ENCODE measurements at regions not wholly inside any gene's neighbourhood (a gene's known extent, or its start where the extent isn't known, plus 50 kb on each side); places are given as distances from the start of the nearest gene placed in this dataset.

DNA sequence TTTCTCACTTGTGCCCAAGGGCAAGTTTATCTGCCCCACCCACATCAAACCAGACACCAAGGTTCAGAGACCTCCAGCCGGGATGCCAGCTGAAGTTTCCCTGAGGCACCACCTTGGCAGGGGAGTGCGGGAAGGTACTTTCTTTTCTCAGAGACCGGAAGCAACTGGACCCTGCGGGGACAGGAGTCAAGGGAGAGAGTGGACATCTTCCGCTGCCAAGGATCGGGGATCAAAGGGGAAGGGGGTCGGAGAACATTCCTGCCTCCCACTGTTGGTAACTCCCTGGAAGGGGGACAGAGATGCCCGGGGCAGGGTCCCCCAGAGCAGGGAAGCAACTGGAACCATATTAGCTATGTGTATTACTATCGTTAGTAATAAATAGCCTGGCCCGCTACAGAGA lies 161.8 kb downstream of the DICER1 start:
- intact Hi-C loops (cut with micrococcal nuclease) = no loop called here

DNA sequence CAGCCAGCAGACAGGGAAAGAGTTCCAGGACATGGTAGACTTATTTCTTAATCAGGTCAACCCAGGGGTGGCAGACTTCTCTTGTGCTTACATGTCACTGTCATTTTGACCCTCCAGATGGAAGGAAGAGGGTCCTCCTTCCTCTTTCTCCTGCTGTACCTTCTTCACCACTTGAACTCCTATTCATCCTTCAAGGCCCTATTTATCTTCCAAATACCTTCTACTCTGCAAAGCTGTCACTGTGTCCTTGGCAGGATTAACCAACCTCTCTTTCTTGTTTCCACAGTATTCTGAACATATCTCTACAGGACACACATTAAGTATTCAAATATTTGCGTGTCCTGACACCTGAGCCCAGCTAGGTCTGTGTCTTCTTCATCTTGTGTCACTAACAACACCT lies 163.1 kb downstream of the DICER1 start:
- intact Hi-C loops (cut with micrococcal nuclease) = no loop called here
- TF ChIP-seq, protein P1, sequence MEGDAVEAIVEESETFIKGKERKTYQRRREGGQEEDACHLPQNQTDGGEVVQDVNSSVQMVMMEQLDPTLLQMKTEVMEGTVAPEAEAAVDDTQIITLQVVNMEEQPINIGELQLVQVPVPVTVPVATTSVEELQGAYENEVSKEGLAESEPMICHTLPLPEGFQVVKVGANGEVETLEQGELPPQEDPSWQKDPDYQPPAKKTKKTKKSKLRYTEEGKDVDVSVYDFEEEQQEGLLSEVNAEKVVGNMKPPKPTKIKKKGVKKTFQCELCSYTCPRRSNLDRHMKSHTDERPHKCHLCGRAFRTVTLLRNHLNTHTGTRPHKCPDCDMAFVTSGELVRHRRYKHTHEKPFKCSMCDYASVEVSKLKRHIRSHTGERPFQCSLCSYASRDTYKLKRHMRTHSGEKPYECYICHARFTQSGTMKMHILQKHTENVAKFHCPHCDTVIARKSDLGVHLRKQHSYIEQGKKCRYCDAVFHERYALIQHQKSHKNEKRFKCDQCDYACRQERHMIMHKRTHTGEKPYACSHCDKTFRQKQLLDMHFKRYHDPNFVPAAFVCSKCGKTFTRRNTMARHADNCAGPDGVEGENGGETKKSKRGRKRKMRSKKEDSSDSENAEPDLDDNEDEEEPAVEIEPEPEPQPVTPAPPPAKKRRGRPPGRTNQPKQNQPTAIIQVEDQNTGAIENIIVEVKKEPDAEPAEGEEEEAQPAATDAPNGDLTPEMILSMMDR (IDR thresholded peaks at IDR 0.05; ENCODE audit: borderline replicate concordance) = no peak
- no peak overlapping the region for H3K4me3 ChIP-seq
- DNase-seq = no peak
- H3K27ac ChIP-seq (replicated peaks) = no peak overlapping the region
- H3K9me3 ChIP-seq (replicated peaks) = no peaks in the 10 kb centered on the region
- peaks cover 51% of the 10 kb centered on the region for H3K27me3 ChIP-seq (ENCODE audit: low read depth)
- no peaks in the 10 kb centered on the region for H3K36me3 ChIP-seq
- H3K4me1 ChIP-seq = no peaks in the 10 kb centered on the region

More for the DNA sequence above, 161.8 kb downstream of the DICER1 start:
- TF ChIP-seq, protein P1 (IDR thresholded peaks at IDR 0.05; ENCODE audit: borderline replicate concordance) = no peak
- no peak for DNase-seq
- Histone ChIP-seq H3K36me3 (no peaks in the 10 kb centered on the region), H3K27ac (replicated peaks) (no peak overlapping the region), H3K9me3 (replicated peaks) (no peaks in the 10 kb centered on the region), H3K27me3 (ENCODE audit: low read depth) (peaks cover 58% of the 10 kb centered on the region), H3K4me1 (no peaks in the 10 kb centered on the region), H3K4me3 (no peak overlapping the region)

DNA sequence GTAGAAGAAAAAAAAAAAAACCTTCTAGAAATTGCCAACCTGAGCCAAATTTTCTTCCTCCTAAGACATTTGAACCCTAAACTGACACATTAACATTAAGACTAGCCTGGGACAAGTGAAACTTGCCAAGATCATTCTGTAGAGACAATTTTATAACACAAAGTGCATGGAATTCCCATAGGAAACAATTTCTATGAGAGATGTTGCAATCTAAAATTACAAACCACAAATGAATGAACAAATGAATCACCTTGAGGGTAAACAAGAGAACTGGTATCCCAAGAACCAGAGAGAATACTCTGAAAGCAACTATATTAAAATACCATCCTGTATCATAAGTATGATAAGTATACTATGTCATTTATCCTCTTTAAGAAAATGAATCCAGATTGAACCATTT lies 165.3 kb downstream of the DICER1 start:
- TF ChIP-seq, protein P1 (IDR thresholded peaks at IDR 0.05; ENCODE audit: borderline replicate concordance) = no peak
- no peak overlapping the region for H3K27ac ChIP-seq (replicated peaks)
- no peak for DNase-seq
- H3K36me3 ChIP-seq = no peaks in the 10 kb centered on the region
- no peaks in the 10 kb centered on the region for H3K4me1 ChIP-seq
- peaks cover 12% of the 10 kb centered on the region for H3K9me3 ChIP-seq (replicated peaks)
- H3K27me3 ChIP-seq (ENCODE audit: low read depth) = peaks cover 34% of the 10 kb centered on the region
- intact Hi-C loops (cut with micrococcal nuclease) = no loop called here
- no peak overlapping the region for H3K4me3 ChIP-seq

DNA sequence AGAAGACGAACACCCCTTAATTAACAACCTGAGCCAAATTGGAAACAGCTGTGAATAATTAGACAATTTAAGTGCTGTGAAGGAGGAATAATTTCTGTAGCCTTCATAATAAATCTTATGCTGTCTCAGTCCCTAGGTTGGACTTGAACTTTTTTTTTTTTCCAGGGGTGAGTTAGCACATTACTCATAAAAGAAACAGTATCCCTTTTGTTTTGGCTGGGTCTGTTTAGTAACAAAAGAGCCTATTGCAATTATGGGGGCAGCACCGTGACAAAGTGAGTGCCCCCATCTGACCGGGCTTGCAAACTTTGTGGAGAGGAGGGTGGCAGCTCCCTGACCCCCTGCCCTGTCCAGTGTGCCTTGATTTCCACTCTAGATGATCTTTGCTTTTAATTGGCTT lies 167.4 kb downstream of the DICER1 start:
- Histone ChIP-seq H3K36me3 (no peaks in the 10 kb centered on the region), H3K4me1 (no peaks in the 10 kb centered on the region), H3K27ac (replicated peaks) (no peak overlapping the region), H3K4me3 (no peak overlapping the region), H3K9me3 (replicated peaks) (peaks cover 24% of the 10 kb centered on the region), H3K27me3 (ENCODE audit: low read depth) (peaks cover 15% of the 10 kb centered on the region)
- intact Hi-C loops (cut with micrococcal nuclease) = no loop called here
- TF ChIP-seq, protein P1 (IDR thresholded peaks at IDR 0.05; ENCODE audit: borderline replicate concordance) = no peak
- DNase-seq = no peak

DNA sequence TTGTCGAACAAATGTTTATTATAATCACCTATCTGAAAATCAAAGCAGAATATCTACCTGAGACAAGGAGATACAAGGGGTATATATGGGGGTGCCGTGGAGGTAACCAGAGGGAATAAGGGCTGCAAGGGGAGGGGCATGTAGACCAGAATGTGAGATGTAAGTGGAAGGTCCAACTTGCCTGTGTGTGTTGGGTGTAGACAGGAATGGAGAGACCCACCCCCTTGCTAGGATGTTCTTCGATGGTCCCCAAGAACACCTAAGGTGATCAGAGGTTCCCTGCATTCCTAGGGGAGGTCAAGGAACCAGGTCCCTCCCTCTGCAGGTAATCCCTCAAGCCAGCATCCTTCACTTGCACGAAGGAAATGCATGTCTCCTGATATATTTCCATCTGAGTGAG lies 167.9 kb downstream of the DICER1 start:
- Histone ChIP-seq H3K27ac (replicated peaks) (no peak overlapping the region), H3K27me3 (ENCODE audit: low read depth) (peaks cover 10% of the 10 kb centered on the region), H3K36me3 (no peaks in the 10 kb centered on the region), H3K4me3 (no peak overlapping the region), H3K9me3 (replicated peaks) (peaks cover 24% of the 10 kb centered on the region), H3K4me1 (no peaks in the 10 kb centered on the region)
- intact Hi-C loops (cut with micrococcal nuclease) = no loop called here
- no peak for DNase-seq
- TF ChIP-seq, protein P1 (IDR thresholded peaks at IDR 0.05; ENCODE audit: borderline replicate concordance) = no peak

DNA sequence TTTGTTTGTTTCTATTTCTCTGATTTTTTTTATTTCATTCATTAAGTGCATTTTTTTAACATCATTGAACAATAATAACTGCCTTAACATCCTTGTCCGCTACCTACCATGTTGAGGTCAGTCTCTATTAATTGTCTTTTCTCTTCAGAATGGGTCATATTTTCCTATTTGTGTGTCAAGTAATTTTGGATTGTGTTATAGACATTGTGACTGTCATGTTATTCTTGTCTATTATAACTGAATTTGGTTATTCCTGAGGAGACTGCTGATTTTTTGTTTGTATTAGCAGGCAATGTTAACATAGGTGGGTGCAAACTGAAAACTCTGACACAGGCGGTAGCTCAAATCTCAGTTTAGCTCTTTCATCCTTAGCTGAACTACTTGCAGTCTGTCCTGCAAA lies 169.9 kb downstream of the DICER1 start:
- Histone ChIP-seq H3K36me3 (no peaks in the 10 kb centered on the region), H3K27ac (replicated peaks) (no peak overlapping the region), H3K27me3 (ENCODE audit: low read depth) (peaks cover 8% of the 10 kb centered on the region), H3K9me3 (replicated peaks) (peaks cover 36% of the 10 kb centered on the region), H3K4me3 (no peak overlapping the region), H3K4me1 (no peaks in the 10 kb centered on the region)
- intact Hi-C loops (cut with micrococcal nuclease) = no loop called here
- no peak for DNase-seq
- TF ChIP-seq, protein P1 (IDR thresholded peaks at IDR 0.05; ENCODE audit: borderline replicate concordance) = no peak

All from left ventricle myocardium inferior (tissue), 1 donor.